ENCODE measurements at regions not wholly inside any gene's neighbourhood (a gene's known extent, or its start where the extent isn't known, plus 50 kb on each side); places are given as distances from the start of the nearest gene placed in this dataset.

DNA sequence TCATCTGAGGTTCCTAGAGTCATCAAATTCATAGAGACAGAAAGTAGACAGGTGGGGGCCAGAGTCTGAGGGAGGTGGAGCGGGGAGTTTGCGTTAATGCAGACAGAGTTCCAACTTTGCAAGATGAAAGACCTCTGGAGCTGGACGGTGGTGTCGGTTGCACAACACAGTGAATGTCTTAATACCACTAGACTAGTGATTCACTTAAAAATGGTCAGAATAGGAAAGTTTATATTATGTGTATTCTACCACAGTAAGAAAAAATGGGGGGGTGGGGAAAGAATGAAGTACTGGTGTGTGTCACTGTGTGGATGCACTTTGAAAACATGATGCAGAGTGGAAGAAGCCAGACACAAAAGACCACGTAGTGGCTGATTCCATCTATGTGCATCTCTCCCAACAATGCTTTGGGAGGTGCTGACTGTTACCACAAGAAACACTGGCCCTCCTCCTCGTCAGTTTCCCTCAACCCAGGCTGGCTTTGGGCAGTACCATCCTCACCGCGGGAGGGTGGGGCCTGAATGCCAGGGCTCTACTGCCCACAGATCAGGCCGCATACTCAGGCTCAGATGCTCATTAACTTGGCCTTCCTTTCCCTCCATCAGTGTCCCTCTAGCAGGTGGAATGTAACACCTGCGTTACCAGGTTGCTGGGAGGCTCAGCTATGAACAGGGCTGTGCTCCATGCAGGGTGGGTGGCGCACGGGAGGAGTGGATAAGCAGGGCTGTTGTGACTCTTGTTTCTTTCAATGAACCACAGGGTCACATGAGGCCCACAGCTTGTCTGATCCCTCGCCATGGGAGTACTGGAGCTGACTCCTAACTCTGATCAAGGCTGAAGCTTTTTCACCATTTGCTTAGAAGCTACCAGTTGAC is 297.0 kb downstream of the CTTN start:
- DNase-seq (ENCODE audit: low read depth in 4 of 4, low spot score in 3 of 4): no peak

DNA sequence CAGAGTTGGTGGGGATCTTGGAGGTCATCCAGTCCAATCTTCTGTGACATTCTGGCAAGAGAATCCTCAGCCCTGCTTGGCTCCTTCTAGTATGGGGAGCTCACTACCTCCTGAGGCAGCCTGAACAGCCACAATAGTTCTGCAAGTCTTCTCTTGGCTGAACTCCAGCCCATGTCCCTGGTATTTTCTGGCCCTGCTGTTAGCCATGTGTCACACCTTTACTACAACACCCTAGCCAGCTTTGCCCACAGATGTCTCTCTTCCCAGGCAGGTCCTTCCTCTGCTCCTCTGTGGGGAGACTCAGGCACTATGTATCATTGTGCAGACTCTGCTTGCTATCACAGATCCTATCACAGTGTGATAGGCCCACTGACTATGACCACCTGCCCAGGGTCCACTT is 297.7 kb downstream of the CTTN start:
- no peak for DNase-seq (ENCODE audit: low read depth in 4 of 4, low spot score in 3 of 4)

DNA sequence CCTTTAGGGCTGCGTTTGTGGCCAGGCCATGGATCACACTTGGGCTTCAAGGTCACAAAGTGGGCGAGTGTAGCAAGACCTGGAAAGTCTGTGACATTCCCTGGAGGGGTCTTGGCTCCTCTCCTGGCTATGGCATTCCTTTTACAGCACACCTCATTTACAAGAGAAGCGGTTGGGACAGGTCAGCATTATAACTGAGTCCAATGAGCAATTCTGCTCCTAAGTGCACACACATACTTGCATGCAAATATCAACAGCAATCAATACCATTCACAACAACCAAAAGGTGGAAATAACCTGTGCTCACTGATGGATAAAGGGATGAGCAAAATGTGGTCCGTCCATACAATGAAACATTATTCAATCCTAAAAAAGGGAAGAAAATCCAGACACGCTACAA is 298.2 kb downstream of the CTTN start:
- no peak for DNase-seq (ENCODE audit: low read depth in 4 of 4, low spot score in 3 of 4)

DNA sequence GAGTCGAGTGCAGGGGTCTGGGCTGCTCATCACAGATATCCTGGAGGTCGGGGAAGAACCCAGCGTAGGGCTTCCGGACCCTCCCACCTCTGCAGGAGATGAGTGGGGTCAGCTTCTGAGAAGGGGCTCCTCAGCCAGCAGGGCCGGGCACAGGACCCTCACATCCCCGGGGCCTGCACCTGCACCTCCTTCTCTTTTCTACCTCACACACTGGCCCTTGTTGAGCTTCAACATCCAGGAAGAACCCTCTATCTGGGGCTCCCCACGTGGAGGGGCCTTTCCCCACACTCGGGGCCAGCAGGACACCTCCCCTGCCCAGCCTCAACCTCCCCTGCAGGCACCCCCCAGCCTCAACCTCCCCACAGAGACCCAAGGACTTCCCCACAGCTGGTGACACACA is 299.4 kb downstream of the CTTN start:
- DNase-seq (ENCODE audit: low read depth in 4 of 4, low spot score in 3 of 4): no peak

DNA sequence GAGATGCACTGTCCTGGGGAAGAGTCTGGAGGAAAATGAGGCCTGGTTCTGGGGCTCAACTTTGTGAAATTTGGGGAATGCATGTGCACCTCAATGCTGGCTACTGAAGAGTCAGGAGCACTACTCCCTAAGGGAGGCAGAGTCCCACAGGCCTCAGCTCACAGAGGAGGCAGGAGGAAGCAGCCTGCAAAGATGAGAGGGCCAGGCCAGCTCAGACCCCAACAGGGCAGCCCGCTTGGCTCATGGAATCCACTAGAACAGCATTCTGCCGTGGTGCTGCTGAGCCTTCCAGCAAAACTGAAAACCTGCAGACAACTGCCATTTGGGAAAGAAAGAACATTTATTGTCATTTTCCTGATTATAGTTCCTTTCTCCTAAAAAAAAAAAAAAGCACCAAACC is 300.5 kb downstream of the CTTN start:
- no peak for DNase-seq (ENCODE audit: low read depth in 4 of 4, low spot score in 3 of 4)

DNA sequence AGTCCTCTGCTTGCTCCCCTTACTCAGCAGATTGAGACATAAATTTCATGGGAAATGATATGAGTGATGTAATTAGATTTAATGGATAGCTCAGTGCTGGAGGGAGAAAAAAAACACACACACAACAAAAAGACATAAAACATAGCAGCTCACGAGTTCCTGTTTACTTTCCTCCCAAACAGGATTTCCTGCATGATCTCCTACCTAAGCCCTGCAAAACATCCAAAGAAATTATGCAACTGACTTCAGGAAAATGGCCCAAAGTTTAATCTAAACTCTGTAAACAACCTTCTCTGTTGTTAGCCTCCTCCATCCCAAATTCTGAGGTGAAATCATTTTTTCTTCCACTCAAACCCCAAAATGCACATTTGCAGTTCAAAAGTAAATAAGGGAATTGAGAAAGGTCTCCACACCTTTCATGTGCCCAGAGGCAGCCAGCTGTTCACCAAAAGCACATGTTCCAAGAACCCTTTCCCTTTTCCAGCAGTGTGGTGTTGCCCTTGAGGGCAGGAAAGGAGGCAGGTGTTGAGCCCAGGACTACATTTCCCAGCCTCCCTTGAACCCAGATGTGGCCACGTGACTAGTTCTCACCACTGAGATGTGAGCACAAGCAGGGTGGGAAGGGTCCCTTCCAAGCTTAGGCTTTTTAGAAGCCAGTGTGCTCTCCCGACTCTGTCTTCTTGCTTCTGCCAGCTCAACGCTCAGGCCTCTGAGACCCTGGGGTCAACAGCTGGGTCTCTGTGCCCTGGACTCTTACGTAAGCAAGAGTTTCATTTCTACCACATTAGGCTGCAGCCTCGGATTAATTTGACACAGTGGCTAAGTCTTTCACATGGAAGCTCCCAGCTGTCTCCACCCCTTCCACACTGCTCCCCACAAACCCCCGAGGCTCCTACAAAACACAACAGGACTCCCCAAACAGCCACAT is 301.2 kb downstream of the CTTN start:
- no peak for DNase-seq (ENCODE audit: low read depth in 4 of 4, low spot score in 3 of 4)

DNA sequence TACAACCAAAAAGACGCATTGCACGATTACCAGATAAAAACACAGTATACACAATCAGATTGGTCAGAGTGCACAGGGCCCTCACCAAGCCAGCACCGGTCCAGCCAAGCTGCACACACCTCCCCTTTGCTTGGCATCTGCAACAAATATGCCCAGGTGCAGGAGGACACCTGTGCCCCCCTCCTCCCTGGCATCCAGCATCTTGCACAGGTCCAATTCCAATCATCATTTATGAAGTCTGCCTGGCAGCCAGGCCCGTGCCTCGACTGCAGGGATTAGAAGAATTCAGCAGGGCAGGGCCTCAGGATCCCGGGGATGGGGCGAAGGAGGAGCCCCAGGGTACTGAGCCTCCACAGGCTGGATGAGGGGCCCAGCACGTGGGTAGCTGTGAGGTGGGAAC is 302.1 kb downstream of the CTTN start:
- no peak for DNase-seq (ENCODE audit: low read depth in 4 of 4, low spot score in 3 of 4)

DNA sequence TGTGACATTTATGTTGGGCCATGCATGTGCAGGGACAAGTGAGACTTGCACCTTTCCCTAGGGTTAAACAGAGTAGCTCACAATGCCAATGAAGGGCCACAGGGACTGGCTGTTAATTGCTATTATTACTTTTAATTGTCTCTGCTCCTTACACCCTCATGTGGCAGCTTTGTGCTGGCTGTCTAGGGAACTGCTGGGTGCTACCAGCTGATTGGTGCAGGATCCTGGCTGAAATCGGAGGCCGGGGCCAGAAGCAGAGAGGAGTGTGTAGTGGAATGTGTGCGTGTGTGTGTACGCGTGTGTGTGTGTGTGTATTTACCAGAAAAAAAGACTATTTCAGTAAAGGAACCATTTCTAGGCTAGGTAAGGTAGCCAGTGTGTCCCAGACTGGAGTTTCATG is 302.5 kb downstream of the CTTN start:
- no peak for DNase-seq (ENCODE audit: low read depth in 4 of 4, low spot score in 3 of 4)

DNA sequence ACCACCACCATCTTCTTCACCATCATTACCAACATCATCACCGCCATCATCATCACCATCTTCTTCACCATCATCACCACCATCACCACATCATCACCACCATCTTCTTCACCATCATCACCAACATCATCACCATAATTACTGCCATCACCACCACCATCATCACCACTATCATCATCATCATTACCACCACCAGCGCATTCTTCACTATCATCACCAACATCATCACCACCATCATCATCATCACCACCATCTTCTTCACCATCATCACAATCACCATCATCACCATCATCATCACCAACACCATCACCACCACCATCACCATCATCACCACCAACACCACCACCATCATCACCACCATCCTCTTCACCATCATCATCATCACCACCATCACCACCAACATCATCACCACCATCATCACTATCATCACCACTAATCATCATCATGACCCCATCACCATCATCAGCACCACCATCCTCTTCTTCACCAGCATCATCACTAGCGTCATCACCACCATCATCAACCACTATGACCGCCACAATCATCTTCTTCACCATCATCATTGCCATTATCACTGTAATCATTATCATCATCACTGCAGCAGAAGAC is 303.8 kb downstream of the CTTN start:
- no peak for DNase-seq (ENCODE audit: low read depth in 4 of 4, low spot score in 3 of 4)

DNA sequence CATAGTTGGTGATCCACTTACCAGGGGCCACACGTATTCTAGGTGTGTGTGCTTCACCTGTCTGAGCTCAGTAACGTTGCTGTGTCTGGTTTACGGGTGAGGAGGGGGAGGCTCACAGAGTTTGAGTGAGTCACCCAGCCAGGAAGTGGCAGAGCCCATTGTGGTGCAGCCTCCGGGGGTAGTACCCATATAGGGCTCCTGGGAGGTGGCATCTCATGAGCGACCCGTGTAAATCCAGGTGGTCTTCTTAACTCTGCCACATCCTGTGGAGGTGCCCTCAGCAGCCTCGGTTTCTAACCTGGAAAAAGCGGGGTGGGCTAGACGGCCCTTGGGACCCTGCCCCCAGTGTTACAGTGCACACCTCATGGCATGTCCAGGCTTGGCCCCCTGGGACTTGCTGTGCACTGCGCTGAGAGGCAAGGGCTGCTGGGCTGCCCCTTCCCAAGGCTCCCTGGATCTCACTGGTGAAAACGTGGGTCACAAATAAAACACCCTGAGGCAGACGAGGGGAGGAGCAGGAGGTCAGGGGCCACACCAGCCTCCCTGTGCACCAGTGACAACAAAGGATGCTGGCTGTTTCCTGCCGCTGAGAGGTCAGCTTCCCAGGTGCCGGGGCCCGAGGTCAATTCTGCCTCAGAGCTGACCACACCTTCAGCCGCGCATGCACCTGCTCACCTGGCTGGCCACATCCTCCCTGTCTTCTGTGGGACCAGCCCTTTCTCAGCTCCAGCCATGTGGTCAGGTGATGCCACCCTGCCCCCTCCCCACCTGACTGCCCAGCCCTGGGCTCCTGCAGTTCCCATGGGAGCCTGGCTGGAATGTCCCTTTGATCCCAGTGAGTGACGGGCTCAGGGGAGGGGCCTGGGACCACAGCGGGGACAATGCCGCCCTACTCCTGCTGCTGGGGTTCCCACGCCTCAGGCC is 305.1 kb downstream of the CTTN start:
- DNase-seq (ENCODE audit: low read depth in 4 of 4, low spot score in 3 of 4): peak in 1 of 4 donors; percentile 24

DNA sequence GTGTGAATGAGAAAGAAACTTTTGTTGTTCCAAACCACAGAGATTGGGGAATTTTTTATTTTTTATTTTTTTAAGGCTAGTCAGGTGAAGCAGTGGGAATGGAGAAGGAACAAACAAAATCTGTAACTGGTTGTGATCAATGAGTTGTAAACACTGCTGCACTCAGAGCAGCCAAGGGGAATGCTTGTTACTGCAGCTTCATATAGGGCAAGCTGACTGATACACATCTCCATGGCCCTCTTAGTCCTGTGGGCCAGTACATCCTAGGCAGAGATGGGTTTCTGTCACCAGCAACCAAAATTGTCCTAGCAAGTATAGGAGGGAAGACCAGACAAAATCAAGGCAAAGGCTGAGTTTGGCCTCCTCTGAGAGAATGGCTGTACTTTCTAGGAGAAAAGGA is 306.8 kb downstream of the CTTN start:
- no peak for DNase-seq (ENCODE audit: low read depth in 4 of 4, low spot score in 3 of 4)

DNA sequence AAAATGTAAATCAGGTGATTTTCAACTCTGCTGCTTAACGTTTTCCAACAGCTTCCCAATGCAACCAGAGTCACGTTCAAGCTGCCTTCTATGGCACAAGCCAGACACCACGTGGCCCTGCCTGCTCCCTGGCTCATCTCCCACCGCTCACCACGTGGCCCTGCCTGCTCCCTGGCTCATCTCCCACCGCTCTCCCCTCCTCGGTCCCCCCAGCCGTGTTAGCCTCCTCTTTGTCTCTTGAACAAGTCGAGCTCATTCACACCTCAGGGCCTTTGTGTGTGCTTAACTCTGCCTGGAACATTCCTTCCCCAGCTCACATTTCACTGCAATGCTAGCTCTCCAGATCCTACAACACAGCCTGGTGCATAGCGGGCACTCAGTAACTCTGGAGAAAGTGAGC is 307.6 kb downstream of the CTTN start:
- DNase-seq (ENCODE audit: low read depth in 4 of 4, low spot score in 3 of 4): no peak

DNA sequence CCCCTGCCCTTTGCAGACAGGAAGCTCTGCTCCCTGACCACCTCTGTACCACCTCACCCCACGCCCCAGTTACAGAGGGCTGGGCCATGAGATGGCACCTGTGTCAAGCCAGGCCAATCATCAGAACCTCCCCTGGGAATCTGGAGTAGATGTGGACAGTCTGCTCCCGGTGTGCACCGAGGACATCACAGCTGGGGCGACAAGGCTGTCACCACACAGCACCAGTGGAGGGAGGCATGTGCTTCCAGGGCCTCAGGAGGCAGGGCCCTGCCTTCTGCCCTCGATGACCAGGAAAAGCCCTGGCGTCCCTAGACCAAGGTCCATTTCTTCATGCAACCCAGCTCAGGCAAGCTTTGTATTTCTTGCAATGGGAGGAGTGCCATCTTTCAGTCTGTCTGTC is 309.5 kb downstream of the CTTN start:
- DNase-seq (ENCODE audit: low read depth in 4 of 4, low spot score in 3 of 4): no peak

DNA sequence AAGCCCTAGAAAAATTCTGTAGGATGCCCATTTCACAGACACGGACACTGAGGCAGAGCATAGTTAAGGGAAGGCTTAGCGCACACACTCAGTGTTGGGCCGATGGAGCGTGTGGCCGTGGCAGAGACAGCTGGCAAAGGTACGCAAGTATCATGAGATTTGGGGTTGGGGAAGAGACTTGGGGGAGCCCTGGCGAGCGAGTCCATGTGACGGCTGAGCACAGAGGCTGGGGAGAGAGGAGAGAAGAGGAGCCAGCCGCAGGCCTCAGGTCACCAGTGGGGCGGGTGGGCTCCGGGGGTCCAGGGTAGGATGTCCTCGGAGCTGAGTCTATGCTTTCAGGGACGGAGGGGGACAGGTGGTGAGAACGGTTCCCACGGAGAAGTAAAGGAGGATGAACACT is 311.3 kb downstream of the CTTN start:
- DNase-seq (ENCODE audit: low read depth in 4 of 4, low spot score in 3 of 4): no peak

DNA sequence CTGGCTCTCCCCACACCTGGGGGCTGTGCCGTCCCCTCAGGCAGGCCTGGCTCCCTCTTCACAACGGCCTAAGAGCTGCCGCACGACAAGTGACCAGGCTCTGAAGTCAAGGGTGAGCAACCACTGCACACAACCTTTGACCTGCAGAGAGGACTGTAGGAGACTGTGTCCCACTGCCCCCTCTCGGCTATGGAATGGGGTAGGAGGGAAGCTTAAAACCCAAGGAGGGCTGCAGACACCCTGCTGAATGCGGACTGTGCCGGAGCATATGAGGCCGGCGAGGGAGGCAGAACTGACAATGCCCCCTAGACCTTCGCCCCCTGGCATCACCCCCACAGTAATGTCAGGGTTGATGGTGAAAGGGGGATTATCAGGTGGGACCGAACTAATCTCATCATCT is 311.9 kb downstream of the CTTN start:
- DNase-seq (ENCODE audit: low read depth in 4 of 4, low spot score in 3 of 4): no peak

DNA sequence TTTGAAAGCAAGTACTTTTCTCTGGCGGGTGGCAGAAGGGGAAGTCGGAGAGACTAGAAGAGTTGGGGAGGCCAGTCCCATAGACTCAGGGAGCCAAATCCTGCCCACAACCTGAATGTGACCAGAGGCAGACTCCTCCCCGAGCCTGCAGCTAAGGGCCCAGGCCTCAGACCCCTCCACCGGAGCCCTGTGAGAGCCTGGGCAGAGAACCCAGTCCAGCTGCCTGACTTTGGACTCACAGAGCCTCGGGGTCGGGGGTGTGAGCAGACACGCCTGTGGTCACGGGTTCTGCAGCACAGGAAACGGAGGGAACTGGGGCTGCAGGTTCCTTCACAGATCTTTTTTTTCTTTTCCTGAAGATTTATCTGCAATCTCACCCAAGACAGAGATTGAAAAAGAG is 312.3 kb downstream of the CTTN start:
- DNase-seq (ENCODE audit: low read depth in 4 of 4, low spot score in 3 of 4): no peak

DNA sequence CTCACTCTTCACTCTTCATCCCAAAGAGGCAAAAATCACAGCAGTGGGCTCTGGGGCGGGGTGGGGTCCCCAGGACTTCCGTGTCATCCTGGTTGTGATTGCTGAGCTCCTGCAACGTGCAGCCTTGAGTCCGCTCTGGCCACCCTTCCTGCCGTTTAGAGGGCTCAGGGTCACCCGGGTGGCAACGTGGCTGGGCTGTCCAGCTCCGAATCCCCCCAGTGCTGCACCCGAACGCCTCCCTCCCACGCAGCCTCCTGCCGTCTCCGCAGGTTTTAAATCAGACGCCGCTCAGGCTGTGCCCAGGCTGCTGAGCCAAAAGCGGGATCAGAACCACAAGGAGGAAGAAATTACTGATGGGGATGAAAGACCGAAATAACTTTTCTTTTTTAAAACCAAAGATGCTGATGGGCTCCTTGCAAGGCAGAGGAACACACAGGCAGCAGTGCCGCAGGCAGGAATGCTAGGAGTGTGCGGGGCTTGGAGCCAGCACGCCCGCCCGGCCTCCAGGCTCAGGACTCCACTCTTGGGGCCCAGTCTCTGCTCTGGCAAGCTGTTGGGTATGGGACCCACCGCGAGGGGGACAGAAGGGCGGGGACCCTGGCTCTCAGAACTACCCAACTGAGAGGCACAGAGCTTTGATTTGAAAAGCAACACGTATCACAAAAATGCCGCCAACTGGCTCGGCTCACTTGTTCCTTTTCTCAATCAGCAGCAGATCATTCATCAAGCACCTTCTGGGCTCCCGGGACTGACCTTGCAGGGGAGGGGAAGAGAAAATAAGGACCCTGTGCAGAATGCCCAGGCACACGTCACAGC is 313.0 kb downstream of the CTTN start:
- DNase-seq (ENCODE audit: low read depth in 4 of 4, low spot score in 3 of 4): no peak

DNA sequence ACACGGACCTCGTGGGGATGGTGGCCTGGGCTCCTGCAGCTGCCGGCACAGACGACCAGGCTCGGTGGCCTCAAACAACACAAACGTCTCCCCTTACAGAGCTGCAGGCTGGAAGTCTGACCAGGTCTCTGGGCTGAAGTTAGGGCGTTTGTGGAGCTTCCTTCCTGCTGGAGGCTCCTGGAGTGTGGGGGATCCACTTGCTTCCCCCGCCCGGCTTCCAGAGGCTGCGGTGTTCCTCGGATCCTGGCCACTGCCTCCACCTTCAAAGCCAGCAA is 313.5 kb downstream of the CTTN start:
- no peak for DNase-seq (ENCODE audit: low read depth in 4 of 4, low spot score in 3 of 4)

DNA sequence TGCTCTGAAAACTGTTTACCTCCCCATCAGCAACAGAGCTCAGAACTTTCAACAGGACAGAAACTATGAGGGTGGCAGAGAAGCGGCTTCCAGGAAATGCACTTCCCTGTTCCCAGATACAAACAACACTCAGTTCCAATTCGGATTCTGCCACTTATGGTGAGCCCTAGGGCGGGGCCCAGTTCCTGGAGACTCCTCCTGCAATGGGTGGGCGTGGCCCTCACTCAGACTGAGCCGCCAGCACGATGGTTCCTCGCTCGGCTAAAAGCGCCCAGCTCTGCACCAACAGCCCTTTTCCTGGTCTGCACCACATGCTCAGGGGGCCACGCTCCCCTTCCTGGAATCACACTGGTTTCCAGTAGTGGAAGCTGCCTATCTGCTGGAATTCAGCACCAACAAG is 314.1 kb downstream of the CTTN start:
- DNase-seq (ENCODE audit: low read depth in 4 of 4, low spot score in 3 of 4): no peak

Measured in left renal pelvis (tissue), 4 donors.